Heart right ventricle (tissue), 16 donors: ENCODE measurements at regions not wholly inside any gene's neighbourhood (a gene's known extent, or its start where the extent isn't known, plus 50 kb on each side); places are given as distances from the start of the nearest gene placed in this dataset.

ENCODE experiments used
- ATAC-seq, 8 donors: fragments of 200-7000 bp; cut with Tn5 transposase; one replicate each; pipeline ENCODE4 v1.9.1; 2020; ENCODE audit warnings: mild to moderate bottlenecking in 8 of 8, moderate library complexity in 8 of 8, moderate number of reproducible peaks in 1 of 8
- DNase-seq, 2 donors: peaks; one replicate each; pipeline ENCODE4 v3.0.0-alpha.2; 2020
- H3K27ac ChIP-seq, 10 donors: fragments of 200-600 bp; sonication (generic) in 2 of 10; one replicate each; pipeline versions ENCODE4 v1.5.0 to v1.8.0; 2020 to 2022; ENCODE audit warnings: mild to moderate bottlenecking in 3 of 10
- H3K27me3 ChIP-seq, 7 donors: fragments of 200-600 bp; one replicate each; pipeline ENCODE4 v1.8.0; 2021 to 2022; ENCODE audit warnings: mild to moderate bottlenecking in 2 of 7
- H3K36me3 ChIP-seq, 9 donors: fragments of 200-600 bp; sonication (generic) in 1 of 9; one replicate each; pipeline versions ENCODE4 v1.5.0 to v1.8.0; 2020 to 2022; ENCODE audit warnings: mild to moderate bottlenecking in 2 of 9
- H3K4me1 ChIP-seq, 9 donors: fragments of 200-600 bp; sonication (generic) in 1 of 9; one replicate each; pipeline versions ENCODE4 v1.5.0 to v1.8.0; 2020 to 2022; ENCODE audit warnings: mild to moderate bottlenecking in 4 of 9
- H3K4me3 ChIP-seq, 10 donors: fragments of 200-600 bp; sonication (generic) in 2 of 10; one replicate each; pipeline versions ENCODE4 v1.5.0 to v1.8.0; 2020 to 2022; ENCODE audit warnings: mild to moderate bottlenecking in 7 of 10, moderate library complexity in 2 of 10
- H3K9me3 ChIP-seq, 11 donors: fragments of 200-600 bp in 10 of 11; sonication (generic) in 2 of 11; one replicate each; pipeline versions ENCODE4 v1.5.0 to v1.8.0; 2013 to 2022; ENCODE audit warnings: mild to moderate bottlenecking in 2 of 11, control low read depth in 1 of 11, moderate library complexity in 1 of 11
- CTCF ChIP-seq, 9 donors: fragments of 200-600 bp; sonication (generic) in 2 of 9; IDR thresholded peaks; one replicate each; pipeline versions ENCODE4 v1.5.0 to v1.8.0; 2021 to 2022; ENCODE audit warnings: antibody characterized with exemption in 9 of 9, mild to moderate bottlenecking in 5 of 9, moderate library complexity in 1 of 9
- WGBS, 2 donors: extraction: QIAGEN DNeasy Blood & Tissue Kit; methylation state at CpG; one replicate each; pipeline ENCODE4 v1.1.7; 2013; ENCODE audit warnings: inconsistent platforms in 1 of 2; 5-methylcytosine and 5-hydroxymethylcytosine counted together
- intact Hi-C, 10 donors: fragments of 100-400 bp; cut with DNase I; formaldehyde crosslinking; loops; one replicate each; pipeline versions ENCODE4 v1.11.1 to v1.14.2; 2022
- donor health status: Arrhythmogenic right ventricular cardiomyopathy.
- donor health status: ischemic (EF 13 %, LVEDD 7.1; RV severe dilation, severe dysfunction).
- donor health status: healthy with polysubstance abuse.
- donor health status: DM: no; HTN: yes; CAD: no.
- donor health status: DM: no; HTN: no; CAD: no.
- donor health status: ischemic (EF 25% LVEDD 6.9; RV normal size, moderate dysfunction).
- donor health status: ischemic (EF 25% LVEDD 5.7; RV mildly dilated, moderate dysfunction).
- donor health status: healthy.
- donor health status: DM: yes; HTN: yes; CAD: no.
- donor health status: Ischemic cardiomyopathy.
- donor health status: ischemic (EF 35%, LVEDD 5.7; RV mildly dilated, moderate dysfunction).
- donor health status: nonischemic (EF 11% LVEDD 7.7; RV severe dilation, severe dysfunction).
- donor health status: DM: yes; HTN: yes; CAD: no.
- donor health status: PGD.
- donor health status: ischemic (EF 29% LVEDD 5.4; RV normal size, mild dysfunction).
- donor health status: nonischemic (EF 23%, LVEDD 6.1; RV moderate dilation, normal function).

- H3K4me3 ChIP-seq: no peak overlapping the region
- peaks cover 0 to 19% (median 0%) of the 10 kb centered on the region in 11 donors for H3K9me3 ChIP-seq
- 82% methylated on average over 6 of the region's 6 CpGs for WGBS, 2 donors
- intact Hi-C loops: no loop called here
- H3K27me3 ChIP-seq: peaks cover 0 to 26% (median 4%) of the 10 kb centered on the region in 7 donors
- ATAC-seq (no peak), DNase-seq (no peak)
- TF ChIP-seq CTCF (IDR thresholded peaks at IDR 0.05): no peak
- H3K36me3 ChIP-seq: no peaks in the 10 kb centered on the region
- H3K27ac ChIP-seq: no peak overlapping the region
- no peaks in the 10 kb centered on the region for H3K4me1 ChIP-seq
Observed at GRCh38 chr10:111247781-111248389, 171.1 kb downstream of the ADRA2A start.

- no peak for TF ChIP-seq CTCF (IDR thresholded peaks at IDR 0.05)
- Histone ChIP-seq H3K36me3 (no peaks in the 10 kb centered on the region), H3K27me3 (peaks cover 0 to 29% (median 4%) of the 10 kb centered on the region in 7 donors), H3K4me1 (no peaks in the 10 kb centered on the region), H3K27ac (no peak overlapping the region), H3K9me3 (peaks cover 0 to 19% (median 0%) of the 10 kb centered on the region in 11 donors), H3K4me3 (no peak overlapping the region)
- ATAC-seq (no peak), DNase-seq (no peak)
- 68 to 70% methylated on average over 1 of the region's 1 CpG for WGBS, 2 donors
- intact Hi-C loops: no loop called here
Observed at GRCh38 chr10:111249925-111250324, 173.1 kb downstream of the ADRA2A start.

GRCh38 chr10:111261081-111261615 lies 184.3 kb downstream of the ADRA2A start:
- Histone ChIP-seq H3K4me1 (no peaks in the 10 kb centered on the region), H3K27ac (no peak overlapping the region), H3K36me3 (no peaks in the 10 kb centered on the region), H3K9me3 (peaks cover 0 to 2% (median 0%) of the 10 kb centered on the region in 11 donors), H3K27me3 (peaks cover 0 to 7% (median 0%) of the 10 kb centered on the region in 7 donors), H3K4me3 (no peak overlapping the region)
- WGBS, 2 donors: 34% methylated on average over 2 of the region's 2 CpGs
- DNase-seq (no peak), ATAC-seq (no peak)
- no peak for TF ChIP-seq CTCF (IDR thresholded peaks at IDR 0.05)
- intact Hi-C loops: no loop called here

- peaks cover 0 to 20% (median 7%) of the 10 kb centered on the region in 7 donors for H3K27me3 ChIP-seq
- no peaks in the 10 kb centered on the region for H3K4me1 ChIP-seq
- WGBS, 2 donors: 57 to 65% methylated on average over 1 of the region's 1 CpG
- H3K9me3 ChIP-seq: peaks cover 0 to 2% (median 0%) of the 10 kb centered on the region in 11 donors
- intact Hi-C loops: no loop called here
- no peak overlapping the region for H3K27ac ChIP-seq
- H3K4me3 ChIP-seq: no peak overlapping the region
- no peak for DNase-seq
- no peaks in the 10 kb centered on the region for H3K36me3 ChIP-seq
- no peak for ATAC-seq
- no peak for TF ChIP-seq CTCF (IDR thresholded peaks at IDR 0.05)
Observed at GRCh38 chr10:111265341-111265740, 188.5 kb downstream of the ADRA2A start.
